ENCODE measurements at regions not wholly inside any gene's neighbourhood (a gene's known extent, or its start where the extent isn't known, plus 50 kb on each side); places are given as distances from the start of the nearest gene placed in this dataset.

DNA sequence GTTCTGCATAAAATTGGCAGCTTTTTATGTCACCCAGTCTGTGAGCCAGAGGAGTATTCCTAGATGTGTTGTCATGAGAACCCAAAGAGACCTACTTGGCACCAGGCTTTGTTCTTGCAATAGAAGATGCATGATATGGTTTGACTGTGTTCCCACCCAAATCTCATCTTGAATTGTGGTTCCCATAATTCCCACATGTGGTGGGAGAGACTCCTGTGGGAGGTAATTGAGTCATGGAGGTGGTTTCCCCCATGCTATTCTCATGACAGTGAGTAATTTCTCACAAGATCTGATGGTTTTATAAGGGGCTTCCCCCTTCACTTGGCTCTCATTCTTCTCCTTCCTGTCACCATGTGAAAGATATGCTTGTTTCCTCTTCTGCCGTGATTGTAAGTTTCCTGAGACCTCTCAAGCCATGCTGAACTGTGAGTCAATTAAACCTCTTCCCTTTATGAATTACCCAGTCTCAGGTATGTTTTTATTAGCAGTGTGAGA, 572.0 kb upstream of the ATP2B1 start:
- no peak overlapping the region for H3K27ac ChIP-seq (ENCODE audit: low read depth, low read length)
- H3K9ac ChIP-seq (ENCODE audit: low read length) = no peak overlapping the region
- no peaks in the 10 kb centered on the region for H3K27me3 ChIP-seq (ENCODE audit: control insufficient read depth, insufficient read depth, low read length)
- H3K36me3 ChIP-seq (ENCODE audit: control insufficient read depth, insufficient read depth, low read length) = no peaks in the 10 kb centered on the region
- H3K4me3 ChIP-seq (ENCODE audit: low read length) = no peak overlapping the region
- no peaks in the 10 kb centered on the region for H3K4me1 ChIP-seq (ENCODE audit: control insufficient read depth, insufficient read depth, low read length)

DNA sequence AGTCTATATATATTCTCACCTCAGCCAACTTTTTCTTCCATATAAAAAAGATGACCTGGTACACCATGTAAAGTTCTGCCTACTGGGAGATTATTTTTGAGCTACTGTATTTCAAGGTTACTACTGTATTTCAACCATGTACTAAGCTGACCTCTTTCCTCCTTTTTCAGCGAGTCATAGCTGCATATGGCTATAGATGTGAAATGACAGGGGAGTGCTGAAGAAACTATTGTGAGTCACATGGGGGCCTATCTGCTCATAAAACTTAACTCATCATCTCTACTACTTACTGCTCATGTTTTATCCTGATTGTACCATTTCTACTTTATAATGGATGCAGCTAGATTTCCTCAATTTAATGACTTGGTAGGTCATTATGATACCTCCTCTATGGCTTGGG, 571.4 kb upstream of the ATP2B1 start:
- Histone ChIP-seq H3K4me1 (ENCODE audit: control insufficient read depth, insufficient read depth, low read length) (no peaks in the 10 kb centered on the region), H3K4me3 (ENCODE audit: low read length) (no peak overlapping the region), H3K9ac (ENCODE audit: low read length) (no peak overlapping the region), H3K27me3 (ENCODE audit: control insufficient read depth, insufficient read depth, low read length) (no peaks in the 10 kb centered on the region), H3K27ac (ENCODE audit: low read depth, low read length) (no peak overlapping the region), H3K36me3 (ENCODE audit: control insufficient read depth, insufficient read depth, low read length) (no peaks in the 10 kb centered on the region)

DNA sequence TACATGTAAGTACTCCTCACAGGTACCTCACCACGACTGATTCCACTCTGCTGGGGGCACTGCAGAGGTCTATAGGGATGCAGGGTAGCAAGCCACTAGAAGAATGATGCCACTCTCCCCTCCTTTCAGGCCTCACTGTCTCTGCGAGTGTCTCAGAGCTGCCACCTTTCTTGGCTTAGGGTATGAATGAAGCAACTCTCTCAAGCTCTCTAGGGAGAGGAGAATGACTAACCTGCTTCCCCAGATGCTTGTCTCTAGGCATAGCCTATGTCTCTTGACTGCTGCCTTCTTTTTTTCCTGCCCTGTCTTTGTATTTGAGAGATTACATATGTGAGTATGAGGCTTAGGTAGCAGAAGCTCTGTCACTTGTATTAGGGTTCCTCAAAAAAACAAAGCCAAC, 566.5 kb upstream of the ATP2B1 start:
- Histone ChIP-seq H3K4me3 (ENCODE audit: low read length) (no peak overlapping the region), H3K4me1 (ENCODE audit: control insufficient read depth, insufficient read depth, low read length) (no peaks in the 10 kb centered on the region), H3K27ac (ENCODE audit: low read depth, low read length) (no peak overlapping the region), H3K27me3 (ENCODE audit: control insufficient read depth, insufficient read depth, low read length) (no peaks in the 10 kb centered on the region), H3K9ac (ENCODE audit: low read length) (no peak overlapping the region), H3K36me3 (ENCODE audit: control insufficient read depth, insufficient read depth, low read length) (no peaks in the 10 kb centered on the region)

- Histone ChIP-seq H3K4me1 (ENCODE audit: control insufficient read depth, insufficient read depth, low read length) (no peaks in the 10 kb centered on the region), H3K4me3 (ENCODE audit: low read length) (no peak overlapping the region), H3K36me3 (ENCODE audit: control insufficient read depth, insufficient read depth, low read length) (no peaks in the 10 kb centered on the region), H3K27ac (ENCODE audit: low read depth, low read length) (no peak overlapping the region), H3K27me3 (ENCODE audit: control insufficient read depth, insufficient read depth, low read length) (no peaks in the 10 kb centered on the region), H3K9ac (ENCODE audit: low read length) (no peak overlapping the region)
Observed at GRCh38 chr12:90274407-90274806, 565.8 kb upstream of the ATP2B1 start.

DNA sequence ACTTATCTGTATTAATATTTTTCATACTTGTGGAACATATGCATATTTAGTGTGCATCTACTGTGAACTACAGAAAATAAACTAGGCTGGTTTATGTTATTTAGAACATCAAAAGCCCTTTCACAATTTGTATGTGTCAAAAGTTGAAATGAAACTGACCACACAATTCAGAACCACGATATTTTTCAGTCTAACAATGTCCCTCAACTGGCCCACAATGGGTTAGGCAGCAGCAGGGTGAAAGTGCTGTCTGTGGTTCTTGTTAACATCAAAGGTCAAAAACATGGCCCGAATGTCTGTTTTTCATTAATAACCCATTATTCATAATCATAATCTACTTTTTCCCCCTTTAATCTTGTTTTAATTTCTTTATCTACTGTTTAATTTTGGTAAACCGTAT, 559.9 kb upstream of the ATP2B1 start:
- H3K27me3 ChIP-seq (ENCODE audit: control insufficient read depth, insufficient read depth, low read length) = no peaks in the 10 kb centered on the region
- no peaks in the 10 kb centered on the region for H3K36me3 ChIP-seq (ENCODE audit: control insufficient read depth, insufficient read depth, low read length)
- no peak overlapping the region for H3K9ac ChIP-seq (ENCODE audit: low read length)
- no peaks in the 10 kb centered on the region for H3K4me1 ChIP-seq (ENCODE audit: control insufficient read depth, insufficient read depth, low read length)
- no peak overlapping the region for H3K4me3 ChIP-seq (ENCODE audit: low read length)
- H3K27ac ChIP-seq (ENCODE audit: low read depth, low read length) = no peak overlapping the region

GRCh38 chr12:90262251-90262650, 553.6 kb upstream of the ATP2B1 start:
- Histone ChIP-seq H3K4me1 (ENCODE audit: control insufficient read depth, insufficient read depth, low read length) (peaks cover 2% of the 10 kb centered on the region), H3K4me3 (ENCODE audit: low read length) (no peak overlapping the region), H3K27ac (ENCODE audit: low read depth, low read length) (no peak overlapping the region), H3K9ac (ENCODE audit: low read length) (no peak overlapping the region), H3K36me3 (ENCODE audit: control insufficient read depth, insufficient read depth, low read length) (no peaks in the 10 kb centered on the region), H3K27me3 (ENCODE audit: control insufficient read depth, insufficient read depth, low read length) (no peaks in the 10 kb centered on the region)

GRCh38 chr12:90261283-90261682, 552.6 kb upstream of the ATP2B1 start:
- Histone ChIP-seq H3K4me1 (ENCODE audit: control insufficient read depth, insufficient read depth, low read length) (peaks cover 2% of the 10 kb centered on the region), H3K27me3 (ENCODE audit: control insufficient read depth, insufficient read depth, low read length) (no peaks in the 10 kb centered on the region), H3K9ac (ENCODE audit: low read length) (no peak overlapping the region), H3K27ac (ENCODE audit: low read depth, low read length) (no peak overlapping the region), H3K36me3 (ENCODE audit: control insufficient read depth, insufficient read depth, low read length) (no peaks in the 10 kb centered on the region), H3K4me3 (ENCODE audit: low read length) (no peak overlapping the region)

DNA sequence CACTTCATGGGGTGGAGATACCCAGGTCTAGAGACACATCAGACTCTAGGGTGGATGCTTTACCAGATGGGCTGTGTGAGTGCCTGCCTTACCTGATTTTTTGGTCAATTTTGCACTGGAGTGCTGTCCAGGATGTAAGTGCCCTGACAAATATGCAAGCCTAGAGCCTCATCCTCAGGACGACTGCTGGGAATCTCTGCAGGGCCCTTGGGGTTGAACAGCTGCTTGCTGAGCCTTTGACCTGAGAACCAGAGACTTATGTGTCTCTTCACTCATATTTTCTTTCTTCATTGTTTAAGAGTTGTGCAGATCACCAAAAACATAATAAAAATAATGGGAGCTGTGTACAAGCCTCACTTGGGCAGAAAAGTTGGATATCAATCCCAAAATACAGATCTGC, 551.5 kb upstream of the ATP2B1 start:
- Histone ChIP-seq H3K9ac (ENCODE audit: low read length) (no peak overlapping the region), H3K27me3 (ENCODE audit: control insufficient read depth, insufficient read depth, low read length) (no peaks in the 10 kb centered on the region), H3K4me1 (ENCODE audit: control insufficient read depth, insufficient read depth, low read length) (peaks cover 2% of the 10 kb centered on the region), H3K36me3 (ENCODE audit: control insufficient read depth, insufficient read depth, low read length) (no peaks in the 10 kb centered on the region), H3K4me3 (ENCODE audit: low read length) (no peak overlapping the region), H3K27ac (ENCODE audit: low read depth, low read length) (no peak overlapping the region)

DNA sequence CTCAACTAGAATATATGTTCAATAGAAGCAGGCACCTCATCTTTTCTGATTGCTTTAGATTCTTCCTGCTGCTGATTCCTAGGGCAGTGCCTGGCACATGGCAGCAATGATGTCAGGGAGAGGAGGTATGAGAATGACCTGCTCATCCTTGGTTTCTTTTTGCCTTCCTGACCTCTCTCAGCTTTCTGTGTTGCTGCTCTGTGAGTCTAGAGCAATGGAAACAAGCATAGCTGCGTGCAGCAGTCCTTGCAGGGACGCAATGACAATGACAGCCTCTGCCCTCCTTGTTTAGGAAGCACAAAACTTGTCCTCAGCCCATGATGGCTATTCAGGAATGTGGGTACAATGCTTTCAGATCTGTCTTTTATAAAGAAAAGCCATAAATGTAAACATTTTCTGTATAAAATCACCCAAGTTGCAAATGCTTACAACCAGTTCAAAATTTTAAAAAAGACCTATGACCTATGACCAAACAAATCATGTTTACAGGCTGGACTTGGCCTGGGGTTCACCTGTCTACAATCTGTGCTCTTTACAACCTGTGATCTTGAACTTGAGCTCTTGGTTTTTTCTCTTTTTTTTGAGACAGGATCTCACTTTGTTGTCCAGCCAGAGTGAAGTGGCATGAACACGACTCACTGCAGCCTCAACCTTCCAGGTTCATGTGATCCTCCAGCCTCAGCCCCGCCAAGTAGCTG, 549.4 kb upstream of the ATP2B1 start:
- Histone ChIP-seq H3K27ac (ENCODE audit: low read depth, low read length) (no peak overlapping the region), H3K4me1 (ENCODE audit: control insufficient read depth, insufficient read depth, low read length) (peaks cover 2% of the 10 kb centered on the region), H3K4me3 (ENCODE audit: low read length) (no peak overlapping the region)

GRCh38 chr12:90254796-90255195, 546.2 kb upstream of the ATP2B1 start:
- Histone ChIP-seq H3K27me3 (ENCODE audit: control insufficient read depth, insufficient read depth, low read length) (no peaks in the 10 kb centered on the region), H3K27ac (ENCODE audit: low read depth, low read length) (no peak overlapping the region), H3K9ac (ENCODE audit: low read length) (no peak overlapping the region), H3K4me3 (ENCODE audit: low read length) (no peak overlapping the region), H3K36me3 (ENCODE audit: control insufficient read depth, insufficient read depth, low read length) (no peaks in the 10 kb centered on the region), H3K4me1 (ENCODE audit: control insufficient read depth, insufficient read depth, low read length) (no peaks in the 10 kb centered on the region)

More for the DNA sequence above, 549.4 kb upstream of the ATP2B1 start:
- Histone ChIP-seq H3K27me3 (ENCODE audit: control insufficient read depth, insufficient read depth, low read length) (no peaks in the 10 kb centered on the region), H3K9ac (ENCODE audit: low read length) (no peak overlapping the region), H3K36me3 (ENCODE audit: control insufficient read depth, insufficient read depth, low read length) (no peaks in the 10 kb centered on the region)

DNA sequence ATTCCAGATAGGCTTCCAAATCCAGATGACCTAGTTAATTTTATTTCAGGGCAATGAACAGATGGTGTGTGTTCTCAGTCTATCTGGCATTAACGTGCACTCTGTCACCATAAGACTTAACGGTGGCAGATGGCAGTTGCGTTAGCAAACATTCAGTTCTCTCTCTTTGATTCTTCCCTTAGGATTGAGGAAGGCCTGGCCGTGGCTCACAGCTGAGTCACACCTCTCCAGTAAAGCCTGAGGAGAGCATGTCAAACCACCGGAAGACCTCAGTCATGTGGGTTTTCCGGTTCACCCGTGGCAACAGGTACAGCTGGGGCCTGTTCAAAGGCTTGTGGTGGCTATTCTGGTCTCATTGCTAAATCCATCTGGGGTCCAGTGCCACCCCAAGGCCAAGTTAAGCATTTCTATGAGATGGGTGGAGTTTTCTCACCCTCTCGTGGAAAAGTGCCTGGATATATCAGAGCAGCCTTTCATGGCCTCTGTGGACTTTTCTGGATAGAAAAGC, 545.1 kb upstream of the ATP2B1 start:
- no peak overlapping the region for H3K9ac ChIP-seq (ENCODE audit: low read length)
- H3K36me3 ChIP-seq (ENCODE audit: control insufficient read depth, insufficient read depth, low read length) = no peaks in the 10 kb centered on the region
- H3K27ac ChIP-seq (ENCODE audit: low read depth, low read length) = no peak overlapping the region

GRCh38 chr12:90253136-90253535, 544.5 kb upstream of the ATP2B1 start:
- Histone ChIP-seq H3K27me3 (ENCODE audit: control insufficient read depth, insufficient read depth, low read length) (no peaks in the 10 kb centered on the region), H3K9ac (ENCODE audit: low read length) (no peak overlapping the region), H3K36me3 (ENCODE audit: control insufficient read depth, insufficient read depth, low read length) (no peaks in the 10 kb centered on the region), H3K27ac (ENCODE audit: low read depth, low read length) (no peak overlapping the region), H3K4me3 (ENCODE audit: low read length) (no peak overlapping the region), H3K4me1 (ENCODE audit: control insufficient read depth, insufficient read depth, low read length) (no peaks in the 10 kb centered on the region)

More for the DNA sequence above, 545.1 kb upstream of the ATP2B1 start:
- no peak overlapping the region for H3K4me3 ChIP-seq (ENCODE audit: low read length)
- no peaks in the 10 kb centered on the region for H3K27me3 ChIP-seq (ENCODE audit: control insufficient read depth, insufficient read depth, low read length)
- H3K4me1 ChIP-seq (ENCODE audit: control insufficient read depth, insufficient read depth, low read length) = no peaks in the 10 kb centered on the region

GRCh38 chr12:90250766-90251165, 542.1 kb upstream of the ATP2B1 start:
- Histone ChIP-seq H3K27me3 (ENCODE audit: control insufficient read depth, insufficient read depth, low read length) (no peaks in the 10 kb centered on the region), H3K4me3 (ENCODE audit: low read length) (no peak overlapping the region), H3K27ac (ENCODE audit: low read depth, low read length) (no peak overlapping the region), H3K36me3 (ENCODE audit: control insufficient read depth, insufficient read depth, low read length) (no peaks in the 10 kb centered on the region), H3K9ac (ENCODE audit: low read length) (no peak overlapping the region), H3K4me1 (ENCODE audit: control insufficient read depth, insufficient read depth, low read length) (peaks cover 3% of the 10 kb centered on the region)
